ENCODE measurements at regions not wholly inside any gene's neighbourhood (a gene's known extent, or its start where the extent isn't known, plus 50 kb on each side); places are given as distances from the start of the nearest gene placed in this dataset.

DNA sequence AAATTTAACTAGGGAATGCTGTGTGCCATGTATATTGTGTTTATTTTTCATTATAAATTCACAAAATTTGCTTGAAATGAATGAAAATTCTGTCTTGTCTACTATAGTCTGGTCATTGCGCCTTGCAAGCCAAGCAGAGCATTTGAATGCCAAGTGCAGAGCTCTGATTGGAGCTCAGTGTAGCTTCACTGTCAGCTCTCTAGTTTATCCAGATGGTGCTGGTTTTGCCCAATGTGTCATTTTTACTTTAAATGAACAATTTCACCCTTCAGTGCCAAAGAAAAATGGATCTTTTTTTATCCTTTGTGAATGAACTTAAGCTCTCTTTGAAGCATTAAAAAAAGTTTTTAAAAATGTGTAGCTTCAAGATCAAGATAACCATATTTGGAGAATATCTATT is 225.6 kb upstream of the CACNA2D1 start:
- Histone ChIP-seq H4K20me1 (ENCODE audit: control insufficient read depth, extremely low read depth, insufficient read depth, low read length) (no peaks in the 10 kb centered on the region), H3K36me3 (ENCODE audit: control insufficient read depth, insufficient read depth, low read length) (no peaks in the 10 kb centered on the region), H3K4me1 (ENCODE audit: control insufficient read depth, extremely low read depth, insufficient read depth, low read length) (no peaks in the 10 kb centered on the region), H3K79me2 (ENCODE audit: control insufficient read depth, insufficient read depth, low read length) (no peaks in the 10 kb centered on the region), H3K4me2 (ENCODE audit: extremely low read depth, insufficient read depth, low read length) (no peak overlapping the region), H3K4me3 (replicated peaks in 1 of 4; ENCODE audit: control extremely low read depth in 1 of 4, insufficient read depth in 1 of 4, low read depth in 3 of 4, low read length in 4 of 4) (no peak overlapping the region), H3K27ac (ENCODE audit: insufficient read depth, low read length) (no peak overlapping the region), H3K9me3 (ENCODE audit: control insufficient read depth, insufficient read depth, low read depth, low read length) (no peaks in the 10 kb centered on the region), H3K9ac (ENCODE audit: insufficient read depth, low read length) (no peak overlapping the region), H3K27me3 (ENCODE audit: control insufficient read depth, insufficient read depth, low read length) (no peaks in the 10 kb centered on the region), H2AFZ (ENCODE audit: low read length) (no peak overlapping the region)
- TF ChIP-seq, protein P1, sequence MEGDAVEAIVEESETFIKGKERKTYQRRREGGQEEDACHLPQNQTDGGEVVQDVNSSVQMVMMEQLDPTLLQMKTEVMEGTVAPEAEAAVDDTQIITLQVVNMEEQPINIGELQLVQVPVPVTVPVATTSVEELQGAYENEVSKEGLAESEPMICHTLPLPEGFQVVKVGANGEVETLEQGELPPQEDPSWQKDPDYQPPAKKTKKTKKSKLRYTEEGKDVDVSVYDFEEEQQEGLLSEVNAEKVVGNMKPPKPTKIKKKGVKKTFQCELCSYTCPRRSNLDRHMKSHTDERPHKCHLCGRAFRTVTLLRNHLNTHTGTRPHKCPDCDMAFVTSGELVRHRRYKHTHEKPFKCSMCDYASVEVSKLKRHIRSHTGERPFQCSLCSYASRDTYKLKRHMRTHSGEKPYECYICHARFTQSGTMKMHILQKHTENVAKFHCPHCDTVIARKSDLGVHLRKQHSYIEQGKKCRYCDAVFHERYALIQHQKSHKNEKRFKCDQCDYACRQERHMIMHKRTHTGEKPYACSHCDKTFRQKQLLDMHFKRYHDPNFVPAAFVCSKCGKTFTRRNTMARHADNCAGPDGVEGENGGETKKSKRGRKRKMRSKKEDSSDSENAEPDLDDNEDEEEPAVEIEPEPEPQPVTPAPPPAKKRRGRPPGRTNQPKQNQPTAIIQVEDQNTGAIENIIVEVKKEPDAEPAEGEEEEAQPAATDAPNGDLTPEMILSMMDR (conservative IDR thresholded peaks at IDR 0.05 in 1 of 2, IDR thresholded peaks at IDR 0.05 in 1 of 2; ENCODE audit: low read depth in 1 of 2, low read length in 2 of 2), result no peak
- TF ChIP-seq EZH2 (IDR thresholded peaks at IDR 0.05; ENCODE audit: low read length, missing control alignments), result no peak
- no peak for DNase-seq (ENCODE audit: low read depth in 2 of 2)

DNA sequence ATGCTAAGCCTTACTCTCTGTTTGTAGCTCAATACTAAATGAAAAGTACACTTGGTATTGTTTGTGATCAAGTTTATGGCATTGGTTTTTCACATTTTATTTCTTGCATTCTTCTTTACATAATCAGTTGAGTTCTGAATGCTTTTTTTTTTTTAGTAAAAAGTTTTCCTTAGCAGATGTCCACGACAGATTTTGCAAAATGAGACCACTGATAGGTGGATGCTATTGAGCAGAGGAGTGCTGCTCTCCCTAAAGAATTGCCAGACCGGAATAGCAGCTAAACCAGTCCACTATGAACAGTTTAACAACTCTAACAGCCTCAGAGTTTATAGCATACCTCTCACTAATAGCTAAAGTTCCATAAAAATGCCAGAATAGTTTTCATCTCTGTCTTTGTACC is 225.1 kb upstream of the CACNA2D1 start:
- Histone ChIP-seq H3K9me3 (ENCODE audit: control insufficient read depth, insufficient read depth, low read depth, low read length) (no peaks in the 10 kb centered on the region), H3K4me2 (ENCODE audit: extremely low read depth, insufficient read depth, low read length) (no peak overlapping the region), H3K27me3 (ENCODE audit: control insufficient read depth, insufficient read depth, low read length) (no peaks in the 10 kb centered on the region), H3K4me1 (ENCODE audit: control insufficient read depth, extremely low read depth, insufficient read depth, low read length) (no peaks in the 10 kb centered on the region), H3K9ac (ENCODE audit: insufficient read depth, low read length) (no peak overlapping the region), H4K20me1 (ENCODE audit: control insufficient read depth, extremely low read depth, insufficient read depth, low read length) (no peaks in the 10 kb centered on the region), H3K79me2 (ENCODE audit: control insufficient read depth, insufficient read depth, low read length) (no peaks in the 10 kb centered on the region), H3K27ac (ENCODE audit: insufficient read depth, low read length) (no peak overlapping the region), H2AFZ (ENCODE audit: low read length) (no peak overlapping the region), H3K36me3 (ENCODE audit: control insufficient read depth, insufficient read depth, low read length) (no peaks in the 10 kb centered on the region), H3K4me3 (replicated peaks in 1 of 4; ENCODE audit: control extremely low read depth in 1 of 4, insufficient read depth in 1 of 4, low read depth in 3 of 4, low read length in 4 of 4) (no peak overlapping the region)
- DNase-seq (ENCODE audit: low read depth in 2 of 2), result no peak
- no peak for TF ChIP-seq EZH2 (IDR thresholded peaks at IDR 0.05; ENCODE audit: low read length, missing control alignments)
- TF ChIP-seq, protein P1 (conservative IDR thresholded peaks at IDR 0.05 in 1 of 2, IDR thresholded peaks at IDR 0.05 in 1 of 2; ENCODE audit: low read depth in 1 of 2, low read length in 2 of 2), result no peak

DNA sequence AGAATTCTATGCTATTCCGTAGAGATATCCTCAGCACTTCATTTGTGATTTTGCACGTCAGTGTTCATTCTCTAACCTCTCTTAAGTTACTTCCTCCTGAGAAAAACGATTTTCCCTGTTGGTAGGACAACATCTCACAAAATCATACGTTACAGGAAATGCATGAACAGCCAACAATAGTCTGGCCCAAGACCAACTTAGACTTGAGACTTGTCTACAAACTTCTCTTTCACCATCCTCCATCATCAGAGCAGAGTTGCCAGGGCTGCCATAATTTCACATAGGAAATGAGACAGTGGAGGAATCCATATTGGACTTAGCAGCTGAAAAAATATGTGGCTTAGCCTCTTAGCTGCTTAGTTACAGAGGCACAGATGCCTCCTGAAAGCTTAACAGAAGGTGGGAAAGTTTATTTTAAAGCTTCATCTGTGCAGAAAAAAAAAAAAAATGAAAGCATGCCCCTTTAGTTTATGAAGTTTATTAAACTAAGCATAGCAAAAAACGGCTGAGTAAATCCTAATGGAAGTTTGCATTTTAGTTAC is 222.5 kb upstream of the CACNA2D1 start:
- H3K27me3 ChIP-seq (ENCODE audit: control insufficient read depth, insufficient read depth, low read length), result no peaks in the 10 kb centered on the region
- H3K4me1 ChIP-seq (ENCODE audit: control insufficient read depth, extremely low read depth, insufficient read depth, low read length), result no peaks in the 10 kb centered on the region
- no peaks in the 10 kb centered on the region for H4K20me1 ChIP-seq (ENCODE audit: control insufficient read depth, extremely low read depth, insufficient read depth, low read length)
- H2AFZ ChIP-seq (ENCODE audit: low read length), result peak overlapping the region; percentile 45
- TF ChIP-seq EZH2 (IDR thresholded peaks at IDR 0.05; ENCODE audit: low read length, missing control alignments), result no peak
- TF ChIP-seq, protein P1 (conservative IDR thresholded peaks at IDR 0.05 in 1 of 2, IDR thresholded peaks at IDR 0.05 in 1 of 2; ENCODE audit: low read depth in 1 of 2, low read length in 2 of 2), result no peak
- no peak overlapping the region for H3K27ac ChIP-seq (ENCODE audit: insufficient read depth, low read length)
- no peaks in the 10 kb centered on the region for H3K36me3 ChIP-seq (ENCODE audit: control insufficient read depth, insufficient read depth, low read length)
- no peaks in the 10 kb centered on the region for H3K9me3 ChIP-seq (ENCODE audit: control insufficient read depth, insufficient read depth, low read depth, low read length)
- H3K79me2 ChIP-seq (ENCODE audit: control insufficient read depth, insufficient read depth, low read length), result no peaks in the 10 kb centered on the region
- no peak overlapping the region for H3K4me2 ChIP-seq (ENCODE audit: extremely low read depth, insufficient read depth, low read length)
- no peak for DNase-seq (ENCODE audit: low read depth in 2 of 2)
- H3K9ac ChIP-seq (ENCODE audit: insufficient read depth, low read length), result no peak overlapping the region
- no peak overlapping the region for H3K4me3 ChIP-seq (replicated peaks in 1 of 4; ENCODE audit: control extremely low read depth in 1 of 4, insufficient read depth in 1 of 4, low read depth in 3 of 4, low read length in 4 of 4)

Data from fibroblast of lung (primary cell).